ENCODE measurements at regions not wholly inside any gene's neighbourhood (a gene's known extent, or its start where the extent isn't known, plus 50 kb on each side); places are given as distances from the start of the nearest gene placed in this dataset.

GRCh38 chr16:6967796-6968320, 364.8 kb upstream of the RBFOX1 start:
- Histone ChIP-seq H2AFZ (no peak overlapping the region), H3K27ac (ENCODE audit: low read depth) (no peak overlapping the region), H3K36me3 (ENCODE audit: insufficient read depth) (no peaks in the 10 kb centered on the region), H3K4me1 (ENCODE audit: insufficient read depth) (no peaks in the 10 kb centered on the region), H3K79me2 (replicated peaks; ENCODE audit: insufficient read depth) (no peaks in the 10 kb centered on the region), H4K20me1 (replicated peaks; ENCODE audit: insufficient read depth) (no peaks in the 10 kb centered on the region), H3K4me3 (no peak overlapping the region), H3F3A (replicated peaks; ENCODE audit: low read depth) (no peaks in the 10 kb centered on the region), H3K9me2 (ENCODE audit: insufficient read depth) (no peaks in the 10 kb centered on the region), H3K4me2 (no peak overlapping the region), H3K27me3 (ENCODE audit: insufficient read depth) (no peaks in the 10 kb centered on the region)
- peaks cover 2% of the 10 kb centered on the region for H3K27me3 Mint-ChIP-seq (ENCODE audit: insufficient read depth, low read depth, poor library complexity)
- H3K4me3 Mint-ChIP-seq = no peak overlapping the region
- no peaks in the 10 kb centered on the region; the same call in 2 of the 3 replicates for H3K4me1 Mint-ChIP-seq
- no peak overlapping the region for H3K27ac Mint-ChIP-seq
- TF ChIP-seq STAT1 (IDR thresholded peaks at IDR 0.05; ENCODE audit: unreplicated experiment) = no peak
- peaks cover 27% of the 10 kb centered on the region for H3K36me3 Mint-ChIP-seq (ENCODE audit: low read depth)
- H3K9me3 Mint-ChIP-seq = peaks cover 95% of the 10 kb centered on the region
- ATAC-seq (no peak), DNase-seq (ENCODE audit: low spot score) (no peak)

GRCh38 chr16:6966925-6967324, 365.7 kb upstream of the RBFOX1 start:
- no peaks in the 10 kb centered on the region for H3K27me3 ChIP-seq (ENCODE audit: insufficient read depth)
- no peak overlapping the region for H3K4me2 ChIP-seq
- H3K36me3 ChIP-seq (ENCODE audit: insufficient read depth) = no peaks in the 10 kb centered on the region
- ATAC-seq (no peak), DNase-seq (ENCODE audit: low spot score) (no peak)
- H3K4me1 ChIP-seq (ENCODE audit: insufficient read depth) = no peaks in the 10 kb centered on the region
- Mint-ChIP-seq H3K27ac (no peak overlapping the region), H3K4me3 (no peak overlapping the region), H3K36me3 (ENCODE audit: low read depth) (peaks cover 23% of the 10 kb centered on the region), H3K9me3 (peaks cover 95% of the 10 kb centered on the region), H3K27me3 (ENCODE audit: insufficient read depth, low read depth, poor library complexity) (peaks cover 2% of the 10 kb centered on the region), H3K4me1 (no peaks in the 10 kb centered on the region; the same call in 2 of the 3 replicates)
- TF ChIP-seq EZH2phosphoT487 (IDR thresholded peaks at IDR 0.05; ENCODE audit: unreplicated experiment) = no peak
- no peak for TF ChIP-seq ZNF114 (CRISPR knock-in tag; IDR thresholded peaks at IDR 0.05)
- TF ChIP-seq CREB1 (CRISPR knock-in tag; IDR thresholded peaks at IDR 0.05; ENCODE audit: low read depth) = no peak
- no peak for TF ChIP-seq ZNF462 (CRISPR knock-in tag; IDR thresholded peaks at IDR 0.05)
- H4K20me1 ChIP-seq (replicated peaks; ENCODE audit: insufficient read depth) = no peaks in the 10 kb centered on the region
- H3F3A ChIP-seq (replicated peaks; ENCODE audit: low read depth) = no peaks in the 10 kb centered on the region
- no peak overlapping the region for H3K27ac ChIP-seq (ENCODE audit: low read depth)
- no peak overlapping the region for H3K4me3 ChIP-seq
- no peaks in the 10 kb centered on the region for H3K9me2 ChIP-seq (ENCODE audit: insufficient read depth)
- H2AFZ ChIP-seq = no peak overlapping the region
- no peaks in the 10 kb centered on the region for H3K79me2 ChIP-seq (replicated peaks; ENCODE audit: insufficient read depth)
